GM21515 (cell line): ENCODE measurements at regions not wholly inside any gene's neighbourhood (a gene's known extent, or its start where the extent isn't known, plus 50 kb on each side); places are given as distances from the start of the nearest gene placed in this dataset.

ENCODE experiments used
- ATAC-seq: cut with Tn5 transposase; IDR thresholded peaks from one replicate; pipeline ENCODE4 v1.9.1; 2021; ENCODE audit not compliant: unreplicated experiment

- no peak for ATAC-seq
These were observed 347.5 kb downstream of the SAMD5 start for GRCh38 chr6:147855803-147856482.

DNA sequence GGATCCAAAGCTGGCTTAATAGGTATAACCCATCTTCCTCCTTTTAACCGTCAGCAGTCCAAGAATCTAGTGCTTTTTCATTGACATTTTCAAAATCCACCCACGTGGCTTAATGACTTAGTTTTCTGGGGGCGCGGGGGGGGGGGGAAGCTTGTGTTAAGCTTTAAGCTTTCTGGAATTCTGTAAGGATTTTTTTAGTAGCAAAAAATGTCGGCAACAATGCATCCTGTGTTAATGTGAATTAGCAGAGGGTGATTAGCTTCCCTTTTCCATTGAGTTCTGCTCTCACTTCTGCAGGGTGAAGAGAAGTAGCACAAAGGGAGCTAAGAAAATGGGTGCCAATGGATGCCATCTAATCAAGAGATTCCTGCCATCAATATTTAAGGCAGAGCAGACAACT, 348.2 kb downstream of the SAMD5 start:
- ATAC-seq, result no peak

- ATAC-seq, result no peak
These were observed 349.9 kb downstream of the SAMD5 start for GRCh38 chr6:147858421-147858820.

DNA sequence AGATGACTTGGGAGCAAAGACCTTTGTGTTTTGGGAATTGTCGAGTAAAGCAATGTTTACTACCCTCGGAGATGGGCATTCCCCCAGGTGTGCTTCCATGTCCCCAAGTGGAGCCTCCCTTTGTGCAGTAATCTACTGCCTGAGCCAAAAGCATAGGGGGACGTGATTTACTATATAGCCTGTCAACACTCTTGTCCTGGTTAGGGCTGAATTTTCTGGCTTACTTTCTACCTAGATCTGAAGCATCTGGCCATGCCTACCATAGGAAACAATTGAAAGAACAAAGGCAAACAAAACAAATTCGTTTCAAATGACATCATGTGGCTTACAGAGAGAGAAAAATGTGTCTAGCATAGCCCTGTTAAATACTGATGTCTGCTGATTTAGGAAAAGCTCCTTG, 350.6 kb downstream of the SAMD5 start:
- no peak for ATAC-seq

GRCh38 chr6:147861696-147862095, 353.2 kb downstream of the SAMD5 start:
- no peak for ATAC-seq

DNA sequence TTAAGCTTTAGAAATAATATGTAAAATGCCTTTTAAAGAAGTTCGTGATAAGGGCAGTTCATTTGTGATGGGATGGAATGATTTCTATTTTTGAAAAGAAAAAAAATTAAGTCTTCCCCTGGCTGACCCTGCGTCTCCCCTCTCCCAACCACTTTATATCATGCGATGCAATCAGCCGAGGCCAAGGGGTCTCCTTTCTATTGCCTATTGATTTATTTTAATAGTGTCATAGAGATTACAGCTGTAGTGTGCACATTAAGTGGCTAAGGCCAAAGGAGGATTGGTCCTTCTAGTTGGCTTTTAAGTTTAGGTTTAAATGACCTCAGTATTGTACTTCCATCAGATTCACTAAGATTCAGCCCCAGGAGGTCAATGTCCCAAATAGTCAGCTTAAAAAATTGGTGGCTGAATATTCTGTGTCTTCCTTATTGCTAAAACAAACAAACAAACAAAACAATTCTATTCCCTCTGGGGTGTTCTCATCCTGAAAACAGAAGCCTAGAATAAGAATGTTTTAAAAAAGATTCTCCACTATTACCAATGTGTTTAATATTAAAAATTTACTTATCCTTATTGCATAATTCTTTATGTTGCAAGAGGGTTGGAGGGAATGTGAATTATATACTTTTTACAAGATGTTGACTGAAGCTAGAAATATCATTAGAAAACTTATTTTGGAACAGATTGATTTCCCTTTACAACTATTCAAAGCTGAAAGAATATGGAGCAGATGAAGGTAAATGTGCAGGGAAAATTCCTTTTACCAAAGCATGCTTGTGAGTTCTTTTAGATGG, 359.1 kb downstream of the SAMD5 start:
- ATAC-seq, result no peak

DNA sequence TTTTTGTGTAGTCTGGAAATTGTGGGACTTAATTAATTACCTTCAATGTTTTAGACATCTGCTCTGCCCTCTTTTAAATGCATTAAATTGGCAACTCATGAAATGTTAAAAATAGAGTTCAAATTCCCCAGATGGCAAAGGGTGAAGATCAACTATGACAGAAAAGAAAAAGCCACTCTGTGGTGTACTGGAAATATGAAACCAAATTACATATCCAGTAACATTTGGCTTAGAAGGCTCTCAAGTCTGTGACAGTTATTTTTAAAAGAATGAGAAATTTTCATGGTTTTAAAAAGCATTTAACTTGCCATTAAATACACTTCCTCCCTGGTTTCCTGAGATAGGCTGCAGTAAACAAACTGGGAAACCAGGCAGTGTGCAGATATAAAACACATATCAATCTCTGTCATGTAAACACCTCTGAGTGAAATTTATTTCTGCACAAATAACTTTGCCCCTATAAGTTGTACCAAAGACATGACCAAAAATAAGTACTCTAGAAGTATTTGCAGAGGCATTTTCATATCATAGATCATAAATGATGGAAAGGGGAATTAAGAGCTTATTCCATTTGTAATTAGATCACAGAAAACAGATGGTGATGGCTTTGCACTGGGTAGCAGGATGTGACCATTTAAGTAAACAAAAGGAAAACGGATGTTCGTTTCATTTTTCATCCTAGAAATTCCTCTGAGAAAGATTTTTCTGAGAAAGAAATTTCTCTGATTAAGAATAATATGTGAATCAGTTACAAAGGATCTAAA, 360.1 kb downstream of the SAMD5 start:
- ATAC-seq, result no peak

GRCh38 chr6:147869201-147869600, 360.7 kb downstream of the SAMD5 start:
- ATAC-seq, result no peak

- no peak for ATAC-seq
These were observed 361.4 kb downstream of the SAMD5 start for GRCh38 chr6:147869869-147870268.

DNA sequence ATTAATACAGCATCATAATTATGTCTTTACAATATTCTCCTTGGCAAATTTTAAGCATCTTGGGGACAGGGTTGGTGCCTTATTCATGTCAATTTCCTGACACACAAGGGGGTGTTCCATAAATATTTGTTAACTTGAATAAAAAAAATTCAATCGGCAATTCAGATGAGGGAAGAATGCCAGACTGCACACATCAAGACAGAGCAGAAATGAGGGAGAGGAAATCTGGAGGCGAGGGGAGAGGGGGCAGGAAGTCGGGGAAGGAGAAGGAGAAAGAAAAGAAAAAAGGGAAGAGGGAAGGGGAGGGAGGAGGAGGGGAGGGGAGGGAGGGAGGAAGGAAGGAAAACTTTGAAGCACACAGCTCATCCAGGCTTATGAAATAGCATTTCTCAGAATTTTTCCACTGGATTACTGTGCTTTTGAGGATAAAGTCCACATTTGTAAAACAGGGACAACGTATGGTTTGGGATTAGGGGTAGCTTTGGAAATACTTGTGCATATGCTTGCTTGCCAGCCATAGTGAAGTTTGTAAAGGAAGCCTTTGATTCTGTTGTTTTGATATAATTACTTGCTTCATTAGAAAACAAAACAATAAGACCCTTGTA, 362.1 kb downstream of the SAMD5 start:
- ATAC-seq, result no peak

DNA sequence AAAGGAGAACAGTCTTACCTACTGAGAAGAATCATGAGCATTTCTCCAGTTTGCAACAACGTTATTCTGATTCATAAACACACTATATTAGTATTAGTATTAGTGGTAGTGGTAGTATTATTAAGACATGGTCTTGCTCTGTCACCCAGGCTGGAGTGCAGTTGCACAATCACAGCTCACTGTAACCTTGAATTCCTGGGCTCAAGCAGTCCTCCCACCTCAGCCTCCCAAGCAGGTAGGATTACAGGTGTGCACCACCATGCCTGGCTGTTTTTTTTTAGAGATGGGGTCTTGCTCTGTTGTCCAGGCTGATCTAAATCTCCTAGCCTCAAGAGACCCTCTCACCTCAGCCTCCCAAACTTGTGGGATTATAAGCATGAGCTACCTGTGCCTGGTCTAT, 363.5 kb downstream of the SAMD5 start:
- no peak for ATAC-seq

GRCh38 chr6:147873816-147874215, 365.3 kb downstream of the SAMD5 start:
- ATAC-seq, result no peak

DNA sequence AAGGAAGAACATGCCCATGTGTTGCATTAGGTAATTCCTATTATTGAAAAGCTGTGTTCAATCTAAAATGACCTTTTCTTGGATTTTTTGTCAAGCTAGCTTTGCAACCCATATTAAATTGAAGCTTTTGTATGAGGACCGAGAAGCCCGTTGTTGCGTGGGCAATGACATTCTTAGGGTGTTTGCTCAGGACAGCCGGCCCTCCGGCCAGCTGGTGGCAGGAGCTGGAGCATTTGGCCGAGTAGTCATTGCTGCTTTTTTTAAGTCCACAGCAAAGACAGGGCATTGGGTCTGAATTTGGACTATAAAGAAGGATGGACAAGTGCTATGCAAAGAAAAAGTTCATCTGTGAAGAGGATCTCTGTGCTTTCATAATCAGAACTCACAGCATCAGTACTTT, 365.8 kb downstream of the SAMD5 start:
- ATAC-seq, result no peak

DNA sequence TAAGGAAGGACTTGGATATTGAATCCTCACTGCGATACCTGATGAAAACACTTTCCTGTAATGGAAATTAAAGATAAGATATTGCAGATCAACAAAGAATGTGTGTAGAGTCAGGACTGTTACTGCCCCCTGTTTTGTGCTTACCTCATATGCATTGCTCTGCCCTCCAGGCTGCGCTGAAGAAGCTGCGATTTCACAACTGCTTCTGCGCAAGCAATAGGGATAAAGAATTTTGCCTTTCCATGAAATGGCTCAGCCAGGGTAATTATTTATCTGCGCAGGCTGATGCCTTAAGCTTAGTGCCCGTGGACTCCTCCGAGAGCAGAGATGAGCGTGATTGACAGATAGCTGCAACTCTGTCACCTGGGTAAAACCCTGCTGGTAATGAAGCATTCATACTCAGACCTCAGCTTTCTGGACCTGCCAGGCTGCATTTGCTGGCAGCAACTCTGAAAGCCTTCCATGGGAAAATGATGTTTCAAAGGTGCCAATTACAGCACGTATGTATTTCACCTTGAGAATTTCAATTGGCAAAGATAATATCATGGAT, 370.6 kb downstream of the SAMD5 start:
- no peak for ATAC-seq

GRCh38 chr6:147881432-147881831, 372.9 kb downstream of the SAMD5 start:
- no peak for ATAC-seq

GRCh38 chr6:147888374-147888773, 379.9 kb downstream of the SAMD5 start:
- ATAC-seq, result no peak

GRCh38 chr6:147891671-147892070, 383.2 kb downstream of the SAMD5 start:
- no peak for ATAC-seq

- no peak for ATAC-seq
These were observed 384.0 kb downstream of the SAMD5 start for GRCh38 chr6:147892476-147892875.

GRCh38 chr6:147895272-147895671, 386.8 kb downstream of the SAMD5 start:
- ATAC-seq, result no peak

DNA sequence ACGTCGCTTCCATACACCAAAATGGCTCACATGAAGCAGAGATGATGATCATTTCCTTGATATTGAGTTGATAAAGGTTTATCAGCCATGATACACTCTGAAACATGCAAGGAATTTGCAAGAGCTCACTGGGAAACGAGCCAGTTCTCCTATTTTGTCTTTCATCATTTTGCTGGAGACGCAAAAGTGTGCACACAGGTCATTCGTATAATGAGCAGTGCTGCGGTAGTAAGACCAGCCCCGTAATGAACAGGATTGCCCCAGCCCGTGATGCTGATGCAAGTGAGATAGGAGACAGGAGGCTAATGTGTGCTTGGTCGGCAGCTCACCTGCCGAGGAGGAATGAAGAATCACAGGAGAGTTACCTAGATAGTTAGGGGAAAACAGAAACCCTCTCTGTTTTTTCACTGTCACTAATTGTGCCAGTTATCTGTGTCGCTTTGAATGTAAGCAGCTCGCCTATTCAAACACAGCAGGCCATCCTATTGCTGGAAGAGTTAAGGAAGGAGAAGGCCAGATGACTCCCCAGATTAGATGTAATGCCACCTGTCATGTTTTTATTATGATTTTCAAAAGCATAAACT, 391.8 kb downstream of the SAMD5 start:
- ATAC-seq, result no peak

DNA sequence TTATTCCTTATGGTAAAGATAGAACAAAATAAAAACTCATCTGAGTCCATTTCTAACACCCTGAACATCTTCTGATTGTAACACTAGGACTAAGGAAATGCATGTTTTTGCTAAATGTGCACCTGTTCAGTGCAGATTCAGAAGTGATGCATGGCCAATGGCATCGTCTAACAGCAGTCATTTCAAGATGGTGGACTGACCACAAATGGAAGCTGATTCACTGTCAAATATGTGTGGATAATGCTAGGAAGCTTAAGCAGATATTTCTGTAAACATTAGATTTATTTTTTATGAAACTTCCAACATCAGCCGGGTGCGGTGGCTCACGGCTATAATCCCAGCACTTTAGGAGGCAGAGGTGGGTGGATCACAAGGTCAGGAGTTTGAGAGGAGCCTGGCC, 394.8 kb downstream of the SAMD5 start:
- no peak for ATAC-seq
